WTC11 (cell line): ENCODE measurements at regions not wholly inside any gene's neighbourhood (a gene's known extent, or its start where the extent isn't known, plus 50 kb on each side); places are given as distances from the start of the nearest gene placed in this dataset.

ENCODE experiments used
- ATF1 ChIP-seq: sonication (generic); formaldehyde crosslinking; IDR thresholded peaks from 2 replicates; pipeline ENCODE4 v1.8.1; 2023; ENCODE audit warnings: mild to moderate bottlenecking, moderate library complexity, missing genetic modification reagents
- ATF3 ChIP-seq: sonication (generic); formaldehyde crosslinking; conservative IDR thresholded peaks from 2 replicates; pipeline ENCODE4 v1.8.1; 2022; ENCODE audit warnings: mild to moderate bottlenecking, missing genetic modification reagents
- CREM ChIP-seq: sonication (generic); formaldehyde crosslinking; IDR thresholded peaks from 2 replicates; pipeline ENCODE4 v1.8.1; 2022; ENCODE audit warnings: mild to moderate bottlenecking, missing genetic modification reagents, moderate library complexity
- E2F1 ChIP-seq: sonication (generic); formaldehyde crosslinking; IDR thresholded peaks from 2 replicates; pipeline ENCODE4 v1.8.0; 2022; ENCODE audit warnings: mild to moderate bottlenecking, missing genetic modification reagents
- NFYB ChIP-seq: sonication (generic); formaldehyde crosslinking; conservative IDR thresholded peaks from 2 replicates; pipeline ENCODE4 v1.8.0; 2022; ENCODE audit warnings: low read depth, missing genetic modification reagents
- PREB ChIP-seq: sonication (generic); formaldehyde crosslinking; IDR thresholded peaks from 2 replicates; pipeline ENCODE4 v1.8.1; 2022; ENCODE audit warnings: mild to moderate bottlenecking, missing genetic modification reagents, moderate library complexity, borderline replicate concordance
- RELA ChIP-seq: sonication (generic); formaldehyde crosslinking; IDR thresholded peaks from 2 replicates; pipeline ENCODE4 v1.8.1; 2022; ENCODE audit warnings: missing genetic modification reagents, mild to moderate bottlenecking, borderline replicate concordance
- STAT6 ChIP-seq: sonication (generic); formaldehyde crosslinking; conservative IDR thresholded peaks from 2 replicates; pipeline ENCODE4 v1.8.1; 2023; ENCODE audit warnings: mild to moderate bottlenecking, low read depth, missing genetic modification reagents, moderate library complexity
- USF1 ChIP-seq: sonication (generic); formaldehyde crosslinking; IDR thresholded peaks from 2 replicates; pipeline ENCODE4 v1.8.0; 2022; ENCODE audit warnings: mild to moderate bottlenecking, missing genetic modification reagents
- ZNF263 ChIP-seq: sonication (generic); formaldehyde crosslinking; IDR thresholded peaks from 2 replicates; pipeline ENCODE4 v1.8.1; 2022; ENCODE audit warnings: low read depth, mild to moderate bottlenecking, moderate library complexity, missing genetic modification reagents
- TF ChIP-seq, protein P1 (sequence below): sonication (generic); formaldehyde crosslinking; IDR thresholded peaks from 2 replicates; pipeline ENCODE4 v1.8.1; 2022; ENCODE audit warnings: low read depth, missing genetic modification reagents, borderline replicate concordance
- TF ChIP-seq, protein P2 (sequence below): fragments of 200-600 bp; IDR thresholded peaks from 2 replicates; pipeline ENCODE4 v1.8.0; 2022; ENCODE audit warnings: antibody characterized with exemption
- TF ChIP-seq, protein P3 (sequence below): sonication (generic); formaldehyde crosslinking; IDR thresholded peaks from 2 replicates; pipeline ENCODE4 v1.8.0; 2022; ENCODE audit warnings: missing genetic modification reagents

GRCh38 chr7:111622084-111622483, 59.8 kb upstream of the IMMP2L start:
- no peak for TF ChIP-seq CREM (CRISPR knock-in tag)
- no peak for TF ChIP-seq E2F1 (CRISPR knock-in tag)
- TF ChIP-seq, protein P1, sequence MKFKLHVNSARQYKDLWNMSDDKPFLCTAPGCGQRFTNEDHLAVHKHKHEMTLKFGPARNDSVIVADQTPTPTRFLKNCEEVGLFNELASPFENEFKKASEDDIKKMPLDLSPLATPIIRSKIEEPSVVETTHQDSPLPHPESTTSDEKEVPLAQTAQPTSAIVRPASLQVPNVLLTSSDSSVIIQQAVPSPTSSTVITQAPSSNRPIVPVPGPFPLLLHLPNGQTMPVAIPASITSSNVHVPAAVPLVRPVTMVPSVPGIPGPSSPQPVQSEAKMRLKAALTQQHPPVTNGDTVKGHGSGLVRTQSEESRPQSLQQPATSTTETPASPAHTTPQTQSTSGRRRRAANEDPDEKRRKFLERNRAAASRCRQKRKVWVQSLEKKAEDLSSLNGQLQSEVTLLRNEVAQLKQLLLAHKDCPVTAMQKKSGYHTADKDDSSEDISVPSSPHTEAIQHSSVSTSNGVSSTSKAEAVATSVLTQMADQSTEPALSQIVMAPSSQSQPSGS (CRISPR knock-in tag): no peak
- TF ChIP-seq, protein P2, sequence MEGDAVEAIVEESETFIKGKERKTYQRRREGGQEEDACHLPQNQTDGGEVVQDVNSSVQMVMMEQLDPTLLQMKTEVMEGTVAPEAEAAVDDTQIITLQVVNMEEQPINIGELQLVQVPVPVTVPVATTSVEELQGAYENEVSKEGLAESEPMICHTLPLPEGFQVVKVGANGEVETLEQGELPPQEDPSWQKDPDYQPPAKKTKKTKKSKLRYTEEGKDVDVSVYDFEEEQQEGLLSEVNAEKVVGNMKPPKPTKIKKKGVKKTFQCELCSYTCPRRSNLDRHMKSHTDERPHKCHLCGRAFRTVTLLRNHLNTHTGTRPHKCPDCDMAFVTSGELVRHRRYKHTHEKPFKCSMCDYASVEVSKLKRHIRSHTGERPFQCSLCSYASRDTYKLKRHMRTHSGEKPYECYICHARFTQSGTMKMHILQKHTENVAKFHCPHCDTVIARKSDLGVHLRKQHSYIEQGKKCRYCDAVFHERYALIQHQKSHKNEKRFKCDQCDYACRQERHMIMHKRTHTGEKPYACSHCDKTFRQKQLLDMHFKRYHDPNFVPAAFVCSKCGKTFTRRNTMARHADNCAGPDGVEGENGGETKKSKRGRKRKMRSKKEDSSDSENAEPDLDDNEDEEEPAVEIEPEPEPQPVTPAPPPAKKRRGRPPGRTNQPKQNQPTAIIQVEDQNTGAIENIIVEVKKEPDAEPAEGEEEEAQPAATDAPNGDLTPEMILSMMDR: no peak
- TF ChIP-seq ATF3 (CRISPR knock-in tag): no peak
- TF ChIP-seq, protein P3, sequence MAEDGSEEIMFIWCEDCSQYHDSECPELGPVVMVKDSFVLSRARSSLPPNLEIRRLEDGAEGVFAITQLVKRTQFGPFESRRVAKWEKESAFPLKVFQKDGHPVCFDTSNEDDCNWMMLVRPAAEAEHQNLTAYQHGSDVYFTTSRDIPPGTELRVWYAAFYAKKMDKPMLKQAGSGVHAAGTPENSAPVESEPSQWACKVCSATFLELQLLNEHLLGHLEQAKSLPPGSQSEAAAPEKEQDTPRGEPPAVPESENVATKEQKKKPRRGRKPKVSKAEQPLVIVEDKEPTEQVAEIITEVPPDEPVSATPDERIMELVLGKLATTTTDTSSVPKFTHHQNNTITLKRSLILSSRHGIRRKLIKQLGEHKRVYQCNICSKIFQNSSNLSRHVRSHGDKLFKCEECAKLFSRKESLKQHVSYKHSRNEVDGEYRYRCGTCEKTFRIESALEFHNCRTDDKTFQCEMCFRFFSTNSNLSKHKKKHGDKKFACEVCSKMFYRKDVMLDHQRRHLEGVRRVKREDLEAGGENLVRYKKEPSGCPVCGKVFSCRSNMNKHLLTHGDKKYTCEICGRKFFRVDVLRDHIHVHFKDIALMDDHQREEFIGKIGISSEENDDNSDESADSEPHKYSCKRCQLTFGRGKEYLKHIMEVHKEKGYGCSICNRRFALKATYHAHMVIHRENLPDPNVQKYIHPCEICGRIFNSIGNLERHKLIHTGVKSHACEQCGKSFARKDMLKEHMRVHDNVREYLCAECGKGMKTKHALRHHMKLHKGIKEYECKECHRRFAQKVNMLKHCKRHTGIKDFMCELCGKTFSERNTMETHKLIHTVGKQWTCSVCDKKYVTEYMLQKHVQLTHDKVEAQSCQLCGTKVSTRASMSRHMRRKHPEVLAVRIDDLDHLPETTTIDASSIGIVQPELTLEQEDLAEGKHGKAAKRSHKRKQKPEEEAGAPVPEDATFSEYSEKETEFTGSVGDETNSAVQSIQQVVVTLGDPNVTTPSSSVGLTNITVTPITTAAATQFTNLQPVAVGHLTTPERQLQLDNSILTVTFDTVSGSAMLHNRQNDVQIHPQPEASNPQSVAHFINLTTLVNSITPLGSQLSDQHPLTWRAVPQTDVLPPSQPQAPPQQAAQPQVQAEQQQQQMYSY (CRISPR knock-in tag): no peak
- TF ChIP-seq PREB: no peak
- TF ChIP-seq ZNF263 (CRISPR knock-in tag): no peak
- TF ChIP-seq RELA: no peak
- TF ChIP-seq NFYB (CRISPR knock-in tag): no peak
- no peak for TF ChIP-seq STAT6 (CRISPR knock-in tag)
- TF ChIP-seq USF1 (CRISPR knock-in tag): no peak
- no peak for TF ChIP-seq ATF1
